Fibroblast of lung (primary cell): ENCODE measurements at regions not wholly inside any gene's neighbourhood (a gene's known extent, or its start where the extent isn't known, plus 50 kb on each side); places are given as distances from the start of the nearest gene placed in this dataset.
A peak's percentile ranks its signal among the peaks of the same experiment; 100 is the strongest.

ENCODE experiments used
- DNase-seq, 2 donors: peaks; one replicate each; pipeline versions ENCODE4 v3.0.0 to v3.0.0-alpha.2; 2010; ENCODE audit warnings: low read depth in 2 of 2
- H2AFZ ChIP-seq: 2 replicates; pipeline ENCODE4 v1.5.1; 2012; ENCODE audit warnings: low read length, control low read depth, inconsistent platforms
- H3K27ac ChIP-seq: 2 replicates; pipeline ENCODE4 v1.5.1; 2011; ENCODE audit warnings: low read length, control low read depth; ENCODE audit not compliant: insufficient read depth
- H3K27me3 ChIP-seq: 2 replicates; pipeline ENCODE4 v1.5.1; 2011; ENCODE audit warnings: mild to moderate bottlenecking, low read length; ENCODE audit not compliant: control insufficient read depth, insufficient read depth
- H3K36me3 ChIP-seq: 2 replicates; pipeline ENCODE4 v1.5.1; 2011; ENCODE audit warnings: low read length; ENCODE audit not compliant: control insufficient read depth, insufficient read depth
- H3K4me1 ChIP-seq: 2 replicates; pipeline ENCODE4 v1.5.1; 2011; ENCODE audit warnings: low read length; ENCODE audit not compliant: control insufficient read depth, insufficient read depth; ENCODE audit errors: extremely low read depth
- H3K4me2 ChIP-seq: 2 replicates; pipeline ENCODE4 v1.5.1; 2011; ENCODE audit warnings: low read length, control low read depth; ENCODE audit not compliant: insufficient read depth; ENCODE audit errors: extremely low read depth
- H3K4me3 ChIP-seq, 4 experiments: fragments of 200-600 bp in 1 of 4; sonication (generic) in 1 of 4; replicated peaks in 1 of 4; 2 replicates each; pipeline ENCODE4 v1.5.1; 2011 to 2016; ENCODE audit warnings: low read length in 4 of 4, low read depth in 3 of 4, mild to moderate bottlenecking in 3 of 4, control low read depth in 2 of 4, inconsistent platforms in 1 of 4, mixed read lengths in 1 of 4; ENCODE audit not compliant: insufficient read depth in 1 of 4; ENCODE audit errors: control extremely low read depth in 1 of 4
- H3K79me2 ChIP-seq: 2 replicates; pipeline ENCODE4 v1.5.1; 2012; ENCODE audit warnings: mild to moderate bottlenecking, low read length, inconsistent platforms; ENCODE audit not compliant: control insufficient read depth, insufficient read depth
- H3K9ac ChIP-seq: 2 replicates; pipeline ENCODE4 v1.5.1; 2011; ENCODE audit warnings: mild to moderate bottlenecking, low read length, control low read depth; ENCODE audit not compliant: insufficient read depth
- H3K9me3 ChIP-seq: 2 replicates; pipeline ENCODE4 v1.5.1; 2012; ENCODE audit warnings: low read depth, low read length; ENCODE audit not compliant: control insufficient read depth, insufficient read depth
- H4K20me1 ChIP-seq: 2 replicates; pipeline ENCODE4 v1.5.1; 2011; ENCODE audit warnings: low read length; ENCODE audit not compliant: control insufficient read depth, insufficient read depth; ENCODE audit errors: extremely low read depth
- EZH2 ChIP-seq: IDR thresholded peaks from 2 replicates; pipeline ENCODE4 v1.5.1; 2012; ENCODE audit warnings: low read length, control low read depth, mild to moderate bottlenecking; ENCODE audit errors: missing control alignments
- TF ChIP-seq, protein P1 (sequence below), 2 donors: IDR thresholded peaks in 1 of 2; conservative IDR thresholded peaks in 1 of 2; 1 replicate in 1 of 2; 2 replicates in 1 of 2; pipeline ENCODE4 v1.5.1; 2011 to 2012; ENCODE audit warnings: low read length in 2 of 2, control low read depth in 1 of 2, inconsistent platforms in 1 of 2, low read depth in 1 of 2, mild to moderate bottlenecking in 1 of 2

DNA sequence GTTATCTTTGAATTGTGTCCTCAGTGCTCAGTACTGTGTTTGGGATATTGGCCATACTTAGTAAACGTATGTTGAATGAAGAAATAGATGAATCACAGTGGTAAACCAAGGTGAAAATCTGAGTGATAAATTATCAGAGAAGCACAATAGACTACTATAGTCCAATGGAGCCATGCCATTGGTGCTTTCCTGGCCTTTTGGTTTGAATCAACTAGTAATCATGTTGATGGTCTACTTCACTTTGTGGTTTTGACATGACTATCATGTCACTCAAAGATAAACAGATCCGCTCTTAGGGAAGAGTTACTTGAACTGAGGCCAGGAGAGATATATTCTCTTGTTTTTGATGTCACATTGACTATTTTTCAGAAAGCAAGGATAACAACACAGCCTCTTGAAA is 86.1 kb upstream of the IGFBP3 start:
- Histone ChIP-seq H3K79me2 (no peaks in the 10 kb centered on the region), H3K27me3 (no peaks in the 10 kb centered on the region), H3K4me1 (peaks cover 9% of the 10 kb centered on the region), H2AFZ (no peak overlapping the region), H3K4me3 (no peak overlapping the region), H3K4me2 (no peak overlapping the region), H3K27ac (no peak overlapping the region), H3K9me3 (no peaks in the 10 kb centered on the region), H3K9ac (no peak overlapping the region), H3K36me3 (no peaks in the 10 kb centered on the region), H4K20me1 (no peaks in the 10 kb centered on the region)
- peak in 1 of 2 donors; percentile 52 for DNase-seq
- TF ChIP-seq, protein P1, sequence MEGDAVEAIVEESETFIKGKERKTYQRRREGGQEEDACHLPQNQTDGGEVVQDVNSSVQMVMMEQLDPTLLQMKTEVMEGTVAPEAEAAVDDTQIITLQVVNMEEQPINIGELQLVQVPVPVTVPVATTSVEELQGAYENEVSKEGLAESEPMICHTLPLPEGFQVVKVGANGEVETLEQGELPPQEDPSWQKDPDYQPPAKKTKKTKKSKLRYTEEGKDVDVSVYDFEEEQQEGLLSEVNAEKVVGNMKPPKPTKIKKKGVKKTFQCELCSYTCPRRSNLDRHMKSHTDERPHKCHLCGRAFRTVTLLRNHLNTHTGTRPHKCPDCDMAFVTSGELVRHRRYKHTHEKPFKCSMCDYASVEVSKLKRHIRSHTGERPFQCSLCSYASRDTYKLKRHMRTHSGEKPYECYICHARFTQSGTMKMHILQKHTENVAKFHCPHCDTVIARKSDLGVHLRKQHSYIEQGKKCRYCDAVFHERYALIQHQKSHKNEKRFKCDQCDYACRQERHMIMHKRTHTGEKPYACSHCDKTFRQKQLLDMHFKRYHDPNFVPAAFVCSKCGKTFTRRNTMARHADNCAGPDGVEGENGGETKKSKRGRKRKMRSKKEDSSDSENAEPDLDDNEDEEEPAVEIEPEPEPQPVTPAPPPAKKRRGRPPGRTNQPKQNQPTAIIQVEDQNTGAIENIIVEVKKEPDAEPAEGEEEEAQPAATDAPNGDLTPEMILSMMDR (conservative IDR thresholded peaks at IDR 0.05 in 1 of 2, IDR thresholded peaks at IDR 0.05 in 1 of 2; ENCODE audit: low read depth in 1 of 2, low read length in 2 of 2), result no peak
- TF ChIP-seq EZH2, result no peak

DNA sequence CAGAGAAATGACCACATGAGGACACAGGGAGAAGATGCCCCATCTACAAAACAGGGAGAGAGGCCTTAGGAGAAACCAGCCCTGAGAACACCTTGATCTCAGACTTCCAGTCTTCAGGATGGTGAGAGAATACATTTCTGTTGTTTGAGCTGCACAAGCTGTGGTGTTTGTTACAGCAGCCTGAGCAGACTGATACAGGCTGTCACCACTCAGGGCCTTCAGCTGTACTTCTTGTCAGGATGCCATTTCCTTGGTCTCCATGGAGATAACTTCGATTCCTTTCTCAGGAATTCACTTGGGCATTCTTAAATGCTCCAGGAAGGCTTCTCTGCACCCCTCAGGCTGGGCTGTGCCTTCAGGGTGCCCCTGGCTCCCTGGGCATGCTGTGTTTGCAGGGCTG is 85.7 kb upstream of the IGFBP3 start:
- Histone ChIP-seq H2AFZ (no peak overlapping the region), H3K9me3 (no peaks in the 10 kb centered on the region), H3K27me3 (no peaks in the 10 kb centered on the region), H3K36me3 (no peaks in the 10 kb centered on the region), H3K4me1 (peaks cover 9% of the 10 kb centered on the region), H3K4me3 (no peak overlapping the region), H3K9ac (no peak overlapping the region), H3K4me2 (no peak overlapping the region), H4K20me1 (no peaks in the 10 kb centered on the region), H3K79me2 (no peaks in the 10 kb centered on the region), H3K27ac (no peak overlapping the region)
- DNase-seq, result peak in 1 of 2 donors; percentile 11
- TF ChIP-seq, protein P1 (conservative IDR thresholded peaks at IDR 0.05 in 1 of 2, IDR thresholded peaks at IDR 0.05 in 1 of 2; ENCODE audit: low read depth in 1 of 2, low read length in 2 of 2), result no peak
- no peak for TF ChIP-seq EZH2

DNA sequence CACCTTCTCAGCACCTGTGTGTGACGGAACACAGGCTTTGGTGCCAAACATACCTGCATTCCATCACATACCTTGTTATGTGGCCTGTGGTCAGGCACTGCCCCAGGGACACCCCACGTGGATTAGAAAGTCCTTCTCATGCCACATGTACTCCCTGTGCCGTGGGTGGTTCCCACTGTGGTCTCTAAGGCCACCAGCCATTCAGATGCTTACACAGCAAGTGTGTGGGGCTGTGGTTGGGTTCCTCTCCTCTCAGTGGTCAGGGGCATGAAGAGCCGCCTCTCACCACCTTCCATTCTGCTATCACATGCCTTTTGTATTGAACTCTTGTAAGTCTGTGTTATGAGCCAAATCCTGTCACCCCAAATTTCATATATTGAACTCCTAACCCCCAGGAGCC is 85.1 kb upstream of the IGFBP3 start:
- TF ChIP-seq, protein P1 (conservative IDR thresholded peaks at IDR 0.05 in 1 of 2, IDR thresholded peaks at IDR 0.05 in 1 of 2; ENCODE audit: low read depth in 1 of 2, low read length in 2 of 2), result no peak
- TF ChIP-seq EZH2, result no peak
- H3K27ac ChIP-seq, result no peak overlapping the region
- no peak overlapping the region for H2AFZ ChIP-seq
- no peak for DNase-seq
- peaks cover 9% of the 10 kb centered on the region for H3K4me1 ChIP-seq
- H3K9ac ChIP-seq, result no peak overlapping the region
- no peak overlapping the region for H3K4me2 ChIP-seq
- H4K20me1 ChIP-seq, result no peaks in the 10 kb centered on the region
- no peaks in the 10 kb centered on the region for H3K9me3 ChIP-seq
- H3K4me3 ChIP-seq, result no peak overlapping the region
- H3K36me3 ChIP-seq, result no peaks in the 10 kb centered on the region
- H3K79me2 ChIP-seq, result no peaks in the 10 kb centered on the region
- H3K27me3 ChIP-seq, result no peaks in the 10 kb centered on the region
